Kidney epithelial cell (primary cell): ENCODE measurements at regions not wholly inside any gene's neighbourhood (a gene's known extent, or its start where the extent isn't known, plus 50 kb on each side); places are given as distances from the start of the nearest gene placed in this dataset.

ENCODE experiments used
- DNase-seq: peaks from one replicate; pipeline ENCODE4 v3.0.0-alpha.2; 2010; ENCODE audit warnings: low read depth
- H3K27me3 ChIP-seq: 2 replicates; pipeline ENCODE4 v1.6.0; 2011; ENCODE audit warnings: low read length; ENCODE audit not compliant: control insufficient read depth, insufficient read depth
- H3K36me3 ChIP-seq: 2 replicates; pipeline ENCODE4 v1.5.1; 2011; ENCODE audit warnings: low read length; ENCODE audit not compliant: control insufficient read depth, insufficient read depth
- H3K4me3 ChIP-seq: 2 replicates; pipeline ENCODE4 v1.5.1; 2011; ENCODE audit warnings: low read depth, mild to moderate bottlenecking, control low read depth, low read length
- CTCF ChIP-seq: IDR thresholded peaks from 2 replicates; pipeline ENCODE4 v1.5.1; 2011; ENCODE audit warnings: mild to moderate bottlenecking, moderate library complexity, low read length, control low read depth, inconsistent platforms; ENCODE audit not compliant: insufficient read depth, poor library complexity, severe bottlenecking

GRCh38 chr17:14756479-14756878, 455.6 kb downstream of the HS3ST3B1 start:
- no peak for TF ChIP-seq CTCF
- DNase-seq, result no peak
- no peaks in the 10 kb centered on the region for H3K27me3 ChIP-seq
- no peak overlapping the region for H3K4me3 ChIP-seq
- no peaks in the 10 kb centered on the region for H3K36me3 ChIP-seq

- TF ChIP-seq CTCF, result no peak
- Histone ChIP-seq H3K4me3 (no peak overlapping the region), H3K36me3 (no peaks in the 10 kb centered on the region), H3K27me3 (no peaks in the 10 kb centered on the region)
- DNase-seq, result no peak
Observed at GRCh38 chr17:14755002-14755401, 454.1 kb downstream of the HS3ST3B1 start.

GRCh38 chr17:14753383-14753782, 452.5 kb downstream of the HS3ST3B1 start:
- Histone ChIP-seq H3K27me3 (no peaks in the 10 kb centered on the region), H3K4me3 (no peak overlapping the region), H3K36me3 (no peaks in the 10 kb centered on the region)
- DNase-seq, result no peak
- no peak for TF ChIP-seq CTCF

- H3K36me3 ChIP-seq, result no peaks in the 10 kb centered on the region
Observed at GRCh38 chr17:14752011-14752410, 451.1 kb downstream of the HS3ST3B1 start.

GRCh38 chr17:14750866-14751265, 450.0 kb downstream of the HS3ST3B1 start:
- H3K36me3 ChIP-seq, result no peaks in the 10 kb centered on the region
- H3K4me3 ChIP-seq, result no peak overlapping the region
- DNase-seq, result no peak
- H3K27me3 ChIP-seq, result no peaks in the 10 kb centered on the region
- TF ChIP-seq CTCF, result no peak

More at GRCh38 chr17:14752011-14752410, 451.1 kb downstream of the HS3ST3B1 start:
- TF ChIP-seq CTCF, result no peak
- no peaks in the 10 kb centered on the region for H3K27me3 ChIP-seq
- H3K4me3 ChIP-seq, result no peak overlapping the region
- no peak for DNase-seq

GRCh38 chr17:14749269-14749668, 448.4 kb downstream of the HS3ST3B1 start:
- H3K27me3 ChIP-seq, result no peaks in the 10 kb centered on the region
- no peaks in the 10 kb centered on the region for H3K36me3 ChIP-seq
- TF ChIP-seq CTCF, result no peak
- DNase-seq, result no peak
- no peak overlapping the region for H3K4me3 ChIP-seq
